ENCODE measurements at regions not wholly inside any gene's neighbourhood (a gene's known extent, or its start where the extent isn't known, plus 50 kb on each side); places are given as distances from the start of the nearest gene placed in this dataset.

- CTCF ChIA-PET = no interaction called here
- H3K27ac Mint-ChIP-seq = no peak overlapping the region
- POLR2A ChIA-PET = no interaction called here
- no peaks in the 10 kb centered on the region for H3K36me3 Mint-ChIP-seq
- TF ChIP-seq CREM (CRISPR knock-in tag; IDR thresholded peaks at IDR 0.05) (no peak), JUN (CRISPR knock-in tag; IDR thresholded peaks at IDR 0.05) (no peak), RELA (CRISPR knock-in tag; IDR thresholded peaks at IDR 0.05; ENCODE audit: borderline replicate concordance) (no peak), GABPB1 (CRISPR knock-in tag; IDR thresholded peaks at IDR 0.05) (no peak), ZNF512 (CRISPR knock-in tag; IDR thresholded peaks at IDR 0.05; ENCODE audit: borderline replicate concordance) (no peak)
- no peaks in the 10 kb centered on the region for H3K27me3 Mint-ChIP-seq (ENCODE audit: low read depth)
- peaks cover 16% of the 10 kb centered on the region for H3K4me1 Mint-ChIP-seq
- no peak overlapping the region for H3K4me3 Mint-ChIP-seq
- DNase-seq (ENCODE audit: low spot score) (no peak), ATAC-seq (no peak)
- 0 out of 2 replicates have a peak, but pooled peaks cover 3% of the 10 kb centered on the region for H3K9me3 Mint-ChIP-seq
Observed at GRCh38 chr10:105597312-105597711, 956.2 kb downstream of the SORCS3 start.

- H3K27ac Mint-ChIP-seq = no peak overlapping the region
- no peak overlapping the region for H3K4me3 Mint-ChIP-seq
- 0 out of 2 replicates have a peak, but pooled peaks cover 3% of the 10 kb centered on the region for H3K9me3 Mint-ChIP-seq
- no peak for TF ChIP-seq MAX (CRISPR knock-in tag; IDR thresholded peaks at IDR 0.05)
- TF ChIP-seq TCF7 (CRISPR knock-in tag; IDR thresholded peaks at IDR 0.05; ENCODE audit: low read depth) = no peak
- no peak for TF ChIP-seq NR1H2 (CRISPR knock-in tag; IDR thresholded peaks at IDR 0.05)
- no peak for TF ChIP-seq ZNF423 (CRISPR knock-in tag; IDR thresholded peaks at IDR 0.05)
- no peak for TF ChIP-seq TEAD4 (CRISPR knock-in tag; IDR thresholded peaks at IDR 0.05)
- no peak for TF ChIP-seq ZNF512 (CRISPR knock-in tag; IDR thresholded peaks at IDR 0.05; ENCODE audit: borderline replicate concordance)
- TF ChIP-seq ZNF416 (CRISPR knock-in tag; IDR thresholded peaks at IDR 0.05) = no peak
- no peak for TF ChIP-seq E2F4 (CRISPR knock-in tag; IDR thresholded peaks at IDR 0.05; ENCODE audit: borderline replicate concordance, low read depth)
- no peak for TF ChIP-seq FOXP4 (CRISPR knock-in tag; IDR thresholded peaks at IDR 0.05)
- TF ChIP-seq E2F1 (CRISPR knock-in tag; IDR thresholded peaks at IDR 0.05) = no peak
- TF ChIP-seq NR2C2 (CRISPR knock-in tag; IDR thresholded peaks at IDR 0.05) = no peak
- TF ChIP-seq SMAD3 (CRISPR knock-in tag; IDR thresholded peaks at IDR 0.05; ENCODE audit: borderline replicate concordance) = no peak
- no peak for TF ChIP-seq CREM (CRISPR knock-in tag; IDR thresholded peaks at IDR 0.05)
- TF ChIP-seq NFE2L1 (CRISPR knock-in tag; IDR thresholded peaks at IDR 0.05) = no peak
- no peak for TF ChIP-seq MXD4 (CRISPR knock-in tag; IDR thresholded peaks at IDR 0.05; ENCODE audit: borderline replicate concordance)
- no peaks in the 10 kb centered on the region for H3K36me3 Mint-ChIP-seq
- ATAC-seq = no peak
- ChIA-PET POLR2A (no interaction called here), CTCF (no interaction called here)
- no peak for DNase-seq (ENCODE audit: low spot score)
- H3K27me3 Mint-ChIP-seq (ENCODE audit: low read depth) = no peaks in the 10 kb centered on the region
- H3K4me1 Mint-ChIP-seq = peaks cover 20% of the 10 kb centered on the region
Observed at GRCh38 chr10:105596749-105597148, 955.7 kb downstream of the SORCS3 start.
